ENCODE measurements at regions not wholly inside any gene's neighbourhood (a gene's known extent, or its start where the extent isn't known, plus 50 kb on each side); places are given as distances from the start of the nearest gene placed in this dataset.

DNA sequence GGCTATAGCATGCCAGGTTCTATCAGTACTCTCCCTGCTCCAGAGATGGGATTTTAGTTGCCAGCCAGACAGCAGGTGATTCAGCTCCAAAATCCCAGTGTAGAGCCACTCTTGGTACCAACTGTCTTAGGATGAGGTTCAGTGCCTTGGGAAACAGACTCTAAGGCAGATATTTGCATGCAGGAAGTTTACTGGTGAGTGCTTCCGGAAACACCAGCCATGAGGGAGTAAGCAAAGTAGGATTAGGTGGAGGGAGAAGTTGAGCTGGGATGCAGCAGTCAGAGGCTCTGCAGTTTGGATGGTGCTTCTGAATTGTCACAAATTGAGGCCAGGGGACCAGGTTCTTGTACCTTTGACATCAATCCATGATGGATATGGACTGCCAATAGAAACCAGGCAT lies 207.5 kb upstream of the JUN start (continued):
- TF ChIP-seq, protein P1, sequence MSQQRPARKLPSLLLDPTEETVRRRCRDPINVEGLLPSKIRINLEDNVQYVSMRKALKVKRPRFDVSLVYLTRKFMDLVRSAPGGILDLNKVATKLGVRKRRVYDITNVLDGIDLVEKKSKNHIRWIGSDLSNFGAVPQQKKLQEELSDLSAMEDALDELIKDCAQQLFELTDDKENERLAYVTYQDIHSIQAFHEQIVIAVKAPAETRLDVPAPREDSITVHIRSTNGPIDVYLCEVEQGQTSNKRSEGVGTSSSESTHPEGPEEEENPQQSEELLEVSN (IDR thresholded peaks at IDR 0.05): no peak
- no peak for TF ChIP-seq CEBPB (IDR thresholded peaks at IDR 0.05; ENCODE audit: low read depth, low read length)

Data from H1 (cell line).